ENCODE measurements at regions not wholly inside any gene's neighbourhood (a gene's known extent, or its start where the extent isn't known, plus 50 kb on each side); places are given as distances from the start of the nearest gene placed in this dataset.

DNA sequence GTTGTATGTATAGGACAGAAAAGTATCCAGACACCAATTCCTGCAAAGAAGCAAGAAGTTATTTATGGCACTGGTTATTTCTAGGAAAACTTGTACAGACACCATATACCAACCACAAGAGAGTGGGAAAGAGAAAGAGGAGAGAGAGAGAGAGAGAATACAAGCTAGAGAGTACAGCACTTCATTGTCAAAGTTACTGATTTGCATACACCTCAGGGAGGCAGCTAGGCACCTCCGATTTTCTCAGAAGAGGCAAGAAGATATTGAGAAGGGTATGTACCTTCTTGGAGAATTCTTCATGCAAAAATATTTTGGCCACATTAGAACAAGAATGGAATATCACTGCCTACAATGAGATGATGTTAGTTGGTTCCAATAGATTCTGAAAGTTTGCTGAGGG is 333.9 kb upstream of the PIK3C3 start:
- no peak for DNase-seq (ENCODE audit: low spot score)

DNA sequence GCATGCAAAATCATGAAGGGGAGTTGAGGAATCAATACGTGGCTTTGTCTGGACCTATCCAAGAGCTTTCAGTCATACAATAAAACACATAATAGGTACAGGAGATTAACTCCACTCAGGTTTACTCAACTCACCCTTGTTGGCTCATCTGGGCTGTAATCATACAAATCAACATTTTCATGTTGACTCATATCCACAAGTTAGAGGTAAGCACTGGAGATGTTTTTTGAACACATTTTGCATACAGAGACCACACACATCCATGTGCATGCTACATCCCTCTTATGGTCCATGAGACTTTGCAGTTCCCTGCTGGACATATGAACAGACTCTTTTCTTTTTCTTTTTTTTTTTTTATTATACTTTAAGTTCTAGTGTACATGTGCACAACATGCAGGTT is 336.9 kb upstream of the PIK3C3 start:
- no peak for DNase-seq (ENCODE audit: low spot score)

DNA sequence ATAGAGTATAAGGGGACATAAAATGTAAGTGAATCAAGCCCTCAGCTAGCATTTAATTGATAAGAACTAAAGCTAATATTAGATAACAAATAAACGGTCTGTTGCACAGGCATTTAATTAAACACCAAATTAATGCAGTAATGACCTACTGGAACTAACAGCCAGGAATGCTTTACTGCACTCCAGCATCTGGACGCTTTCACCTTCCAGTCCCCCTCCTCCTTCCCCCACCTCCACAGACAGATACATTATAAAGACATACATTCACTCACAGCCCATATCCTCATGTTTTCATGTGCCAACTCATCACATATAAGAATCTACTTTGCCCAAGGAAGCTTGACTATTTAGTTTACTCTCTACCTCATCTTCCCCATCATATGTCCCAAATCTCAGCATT is 337.4 kb upstream of the PIK3C3 start:
- no peak for DNase-seq (ENCODE audit: low spot score)

DNA sequence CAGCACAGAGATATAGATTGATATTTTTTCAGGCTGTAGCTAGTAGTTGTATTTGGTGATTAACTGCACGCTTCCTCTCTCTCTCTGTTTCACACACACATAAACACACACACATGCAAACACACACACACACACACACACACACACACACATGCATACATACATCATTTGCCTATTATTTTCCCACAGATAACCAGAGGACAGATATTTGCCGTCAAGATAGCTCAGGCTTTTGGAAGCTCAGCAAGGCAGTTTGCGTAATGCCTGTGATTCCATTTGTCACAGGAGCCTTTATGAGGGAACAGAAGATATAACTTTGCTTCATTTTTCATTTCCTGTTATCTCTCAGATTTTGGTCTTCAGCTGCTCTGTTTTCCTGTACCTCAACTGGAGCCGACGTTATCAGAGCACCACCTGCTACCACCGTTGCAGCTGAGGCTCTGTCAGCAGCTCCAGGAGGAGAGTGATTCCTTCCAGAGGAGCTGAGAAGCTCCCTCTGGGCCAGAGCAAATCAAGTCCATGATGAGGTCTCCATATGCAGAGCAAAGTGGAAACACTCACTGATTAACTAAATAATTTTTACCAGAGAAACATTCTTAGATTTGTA is 341.9 kb upstream of the PIK3C3 start:
- no peak for DNase-seq (ENCODE audit: low spot score)

DNA sequence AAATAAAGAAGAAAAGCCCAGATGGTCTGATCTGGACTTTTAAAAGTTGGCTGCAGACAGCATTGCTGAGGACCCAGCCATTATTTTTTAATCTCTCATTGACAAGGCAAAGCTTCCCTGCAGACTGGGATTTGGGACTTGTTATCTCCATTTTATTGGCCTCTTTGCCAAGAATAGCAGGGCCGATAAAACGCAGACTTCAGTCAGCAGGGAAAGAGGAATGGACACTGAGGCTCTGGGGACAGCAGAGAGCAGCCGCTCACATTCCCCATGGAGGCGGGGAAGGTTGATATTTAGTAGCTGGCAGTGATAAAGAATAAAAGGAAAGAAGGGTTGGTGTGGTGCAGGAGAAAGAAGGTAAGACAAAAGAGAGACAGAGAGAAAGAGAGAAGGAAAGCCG is 350.1 kb upstream of the PIK3C3 start:
- DNase-seq (ENCODE audit: low spot score), result no peak

DNA sequence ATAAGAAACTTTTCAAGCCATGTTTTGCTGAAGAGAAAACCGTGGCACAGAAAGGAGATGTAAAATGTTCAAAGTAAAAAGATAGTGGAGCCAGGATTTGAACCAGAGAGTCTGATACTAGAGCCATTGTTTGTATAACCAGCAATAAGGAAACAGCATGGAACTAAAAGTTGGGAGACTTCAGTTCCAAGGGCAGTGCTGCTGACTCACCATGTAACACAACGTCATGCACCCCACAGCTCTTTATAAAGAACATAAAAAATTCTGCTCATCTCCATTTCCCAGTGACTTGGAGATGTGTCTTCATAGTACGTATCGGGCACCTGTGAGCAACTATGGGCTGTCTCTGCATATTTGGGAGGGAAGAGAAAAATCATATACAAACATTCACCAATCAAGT is 353.0 kb upstream of the PIK3C3 start:
- no peak for DNase-seq (ENCODE audit: low spot score)

DNA sequence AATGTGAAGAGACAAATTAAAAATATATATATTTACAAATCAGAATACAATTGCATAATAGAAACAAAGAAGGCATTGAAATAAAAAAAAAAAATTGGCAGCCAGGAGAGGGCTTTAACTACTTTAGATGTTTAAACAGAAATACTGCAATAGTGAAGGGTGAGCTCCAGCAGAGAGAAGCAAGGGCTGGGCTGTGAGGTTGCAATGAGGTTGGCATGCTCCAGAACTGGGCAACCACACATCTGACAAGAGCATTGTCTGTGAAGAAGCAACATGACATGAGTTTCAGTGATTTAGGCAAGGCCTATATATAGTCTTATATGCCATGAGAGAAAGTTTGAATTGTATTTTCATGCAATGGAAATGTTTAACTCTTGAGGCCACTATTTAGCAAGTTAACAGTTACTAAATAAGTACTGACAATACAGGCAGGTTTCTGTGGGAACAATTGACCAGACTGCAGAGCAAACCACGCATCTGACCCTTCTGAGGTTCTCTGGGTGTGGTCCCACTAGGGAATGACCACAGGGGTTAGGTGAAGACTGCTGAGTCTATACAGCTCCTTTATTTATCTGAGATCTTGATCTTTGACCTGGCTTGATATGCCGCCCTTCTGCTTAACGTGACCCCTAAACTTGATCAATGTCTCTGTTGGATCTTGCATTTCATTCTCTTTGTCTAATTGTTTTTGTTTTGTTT is 354.2 kb upstream of the PIK3C3 start:
- no peak for DNase-seq (ENCODE audit: low spot score)

DNA sequence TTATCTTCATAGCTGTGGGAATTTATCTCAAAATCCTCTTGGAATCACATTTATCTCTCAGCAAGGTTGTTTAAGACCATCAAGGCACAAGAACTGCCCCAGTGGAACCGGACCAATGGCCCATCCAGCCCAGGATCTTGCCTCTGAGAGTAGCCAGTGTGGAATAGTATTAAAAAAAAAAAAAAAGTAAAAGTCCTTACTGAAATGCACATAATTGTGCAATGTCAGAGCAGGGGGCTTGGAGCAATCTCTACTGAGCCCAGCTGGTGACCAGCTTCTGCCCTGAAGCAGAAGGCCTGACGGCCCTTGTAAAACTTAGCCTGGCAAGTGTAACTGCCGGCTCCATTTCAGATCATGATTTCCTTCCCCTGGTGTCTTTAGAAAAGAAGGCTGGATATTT is 355.6 kb upstream of the PIK3C3 start:
- DNase-seq (ENCODE audit: low spot score), result no peak

DNA sequence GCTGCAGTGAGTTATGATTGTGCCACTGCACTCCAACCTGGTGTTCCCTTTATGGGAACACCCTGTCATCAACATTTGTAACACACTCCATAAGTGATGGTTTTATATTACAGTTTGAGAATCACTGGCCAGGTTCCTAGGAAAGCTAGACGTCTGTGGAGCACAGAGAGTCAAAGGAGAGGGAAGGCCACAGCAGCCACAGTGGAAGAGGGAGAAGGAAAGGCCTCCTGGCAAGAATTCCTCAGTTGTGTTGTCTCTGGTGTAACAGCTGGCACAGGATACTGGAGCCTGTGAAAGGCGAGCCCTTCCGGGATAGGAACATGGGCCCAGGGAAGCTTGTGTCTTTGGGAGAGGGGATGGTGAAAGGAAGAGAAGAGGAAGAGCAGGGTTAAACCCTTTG is 360.5 kb upstream of the PIK3C3 start:
- no peak for DNase-seq (ENCODE audit: low spot score)

DNA sequence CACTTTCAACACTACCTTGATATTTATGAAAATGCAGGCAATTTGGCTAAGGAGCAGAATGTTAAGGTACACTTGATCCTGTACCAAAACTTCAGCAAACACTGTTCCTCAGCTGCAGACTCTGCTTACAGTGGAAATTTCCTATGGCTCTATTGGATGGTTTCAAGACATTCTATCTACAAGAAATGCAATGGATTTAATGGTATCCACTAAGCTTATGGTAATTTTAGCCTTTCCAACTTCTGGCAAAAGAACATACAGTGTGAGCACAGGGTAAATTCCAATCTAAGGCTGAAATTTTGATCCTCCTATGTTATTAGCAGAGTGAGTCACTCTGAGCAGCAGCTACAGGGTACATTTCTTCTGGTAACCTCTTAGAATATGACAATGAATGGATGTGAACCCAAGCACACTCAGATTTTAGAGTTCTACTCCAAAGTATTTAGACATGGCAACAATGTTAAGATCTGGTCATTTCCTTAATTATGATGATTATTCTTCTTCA is 361.8 kb upstream of the PIK3C3 start:
- DNase-seq (ENCODE audit: low spot score), result no peak

DNA sequence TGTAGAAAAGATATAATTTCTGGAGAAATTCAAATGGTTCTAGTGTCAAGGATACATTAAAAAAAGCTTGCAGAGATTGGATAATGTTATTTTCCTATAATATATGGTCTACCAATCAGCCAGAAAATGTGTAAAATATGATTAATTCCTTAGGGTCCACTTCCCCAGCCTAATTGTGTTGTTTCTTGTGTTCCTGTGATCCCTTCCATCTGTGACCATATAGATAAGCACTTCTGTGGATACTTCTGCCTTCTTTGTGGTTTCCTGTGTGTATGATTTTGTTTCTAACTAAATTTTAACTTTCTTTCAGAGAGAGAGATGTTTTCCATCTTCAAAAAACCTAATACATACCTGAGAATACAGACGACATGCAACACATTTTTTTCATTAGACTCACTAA is 367.1 kb upstream of the PIK3C3 start:
- DNase-seq (ENCODE audit: low spot score), result no peak

DNA sequence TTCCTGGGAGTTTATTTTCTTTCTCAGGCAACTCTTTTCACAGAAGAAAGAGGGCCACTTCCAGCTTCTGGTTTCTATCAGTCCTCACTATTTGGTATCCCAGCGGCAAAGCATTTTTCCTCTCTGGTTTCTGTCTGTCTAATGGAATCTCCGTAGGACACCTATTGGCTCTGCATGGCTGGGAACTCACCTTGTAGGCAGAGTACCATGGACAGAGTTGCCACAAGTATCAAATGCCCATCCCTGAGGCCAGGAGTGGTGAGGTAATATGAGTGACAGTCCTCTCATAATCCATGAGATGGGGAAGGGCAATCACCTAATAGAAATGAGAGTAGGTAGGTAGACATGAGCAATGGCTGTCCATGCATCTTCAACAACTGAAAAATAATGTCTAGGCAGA is 369.5 kb upstream of the PIK3C3 start:
- DNase-seq (ENCODE audit: low spot score), result no peak

DNA sequence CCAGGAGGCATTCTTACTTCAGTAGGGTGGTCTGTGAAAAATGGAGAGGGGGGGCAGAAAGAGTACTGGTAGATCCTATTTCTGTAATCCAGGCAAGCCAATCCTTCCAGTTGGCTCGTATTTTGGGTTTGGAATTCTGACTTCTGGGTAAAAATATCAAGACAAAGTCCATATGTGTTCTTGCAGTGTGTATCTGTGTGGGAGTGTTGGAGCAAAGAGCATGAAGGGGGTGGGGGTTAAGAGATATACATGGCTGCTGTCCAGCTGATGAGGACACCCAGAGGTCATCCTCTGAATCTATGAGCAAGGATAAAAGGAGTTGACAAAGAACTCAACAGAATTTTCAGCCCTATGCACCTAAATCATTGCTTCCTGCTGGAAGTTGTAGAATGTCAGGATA is 375.8 kb upstream of the PIK3C3 start:
- no peak for DNase-seq (ENCODE audit: low spot score)

DNA sequence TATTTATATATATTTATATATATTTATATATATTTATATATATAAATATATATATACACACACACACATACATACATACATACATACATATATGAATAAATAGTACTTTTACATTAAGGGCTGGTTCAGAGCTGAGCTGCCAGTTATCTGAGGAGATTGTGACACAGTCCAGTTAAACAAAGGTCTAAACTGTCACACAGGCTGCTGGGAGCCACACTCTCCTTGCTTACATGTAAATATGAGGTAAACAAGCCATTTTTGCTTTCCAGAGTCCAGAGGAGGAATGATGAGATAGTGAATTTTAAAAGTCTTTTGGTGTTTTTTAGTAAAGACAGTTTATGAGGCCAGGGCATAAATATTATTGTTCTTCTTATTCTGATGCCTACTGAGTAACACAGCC is 377.5 kb upstream of the PIK3C3 start:
- DNase-seq (ENCODE audit: low spot score), result no peak

DNA sequence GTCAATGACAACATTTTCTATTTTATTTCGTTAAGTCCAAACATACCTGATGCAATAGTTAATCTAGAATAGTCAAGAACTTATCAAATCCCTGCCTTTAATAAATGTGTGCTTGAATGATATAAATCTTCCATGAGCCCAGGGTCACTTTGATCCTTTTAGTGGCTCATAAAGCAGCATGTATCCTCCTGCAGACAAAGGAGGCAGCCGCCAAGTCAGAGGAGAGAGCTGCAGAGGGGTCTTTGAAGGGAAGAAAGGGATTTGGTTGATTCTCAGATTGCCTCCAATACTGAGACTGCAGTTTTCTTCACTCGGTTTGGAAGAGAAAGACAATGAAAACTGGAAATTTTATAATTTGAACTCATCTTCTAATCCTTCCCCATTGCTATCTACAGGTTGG is 378.4 kb upstream of the PIK3C3 start:
- no peak for DNase-seq (ENCODE audit: low spot score)

DNA sequence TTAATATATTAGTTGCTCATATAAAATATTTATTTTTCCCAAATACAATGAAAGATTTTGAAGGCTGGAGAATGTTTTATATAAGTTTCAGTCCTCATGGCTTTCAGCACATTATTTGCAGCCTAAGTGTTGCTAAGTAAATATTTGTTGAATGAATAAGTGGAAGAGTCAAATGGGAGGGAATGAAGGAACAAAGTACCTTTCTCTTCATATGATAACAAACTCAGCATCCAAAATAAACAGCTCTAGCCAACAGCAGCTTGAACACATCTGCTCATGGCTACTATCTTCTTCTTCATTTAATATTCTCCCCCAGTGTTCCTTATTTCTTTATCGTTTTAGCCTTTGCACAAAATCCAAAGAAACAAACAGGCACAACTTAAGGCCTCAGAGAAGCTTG is 385.2 kb upstream of the PIK3C3 start:
- no peak for DNase-seq (ENCODE audit: low spot score)

DNA sequence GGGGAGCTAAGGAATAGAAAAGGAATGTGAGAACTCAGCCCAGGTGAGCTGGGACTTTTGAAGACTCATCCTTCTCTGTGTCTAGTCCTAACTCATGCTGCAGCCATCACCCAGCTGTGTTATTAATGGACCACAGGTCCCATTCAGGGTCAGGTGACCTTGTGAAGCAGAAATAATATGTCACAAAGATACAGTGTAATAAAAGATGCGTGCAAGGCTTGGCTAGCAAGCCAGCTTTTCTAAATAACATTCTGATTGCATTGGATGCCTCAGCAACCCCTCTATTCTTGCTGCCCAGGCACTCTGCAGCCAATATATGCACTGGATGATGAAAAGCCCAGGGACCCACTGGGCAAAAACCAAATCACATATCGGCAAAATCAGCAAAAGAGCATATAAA is 393.1 kb upstream of the PIK3C3 start:
- DNase-seq (ENCODE audit: low spot score), result no peak

DNA sequence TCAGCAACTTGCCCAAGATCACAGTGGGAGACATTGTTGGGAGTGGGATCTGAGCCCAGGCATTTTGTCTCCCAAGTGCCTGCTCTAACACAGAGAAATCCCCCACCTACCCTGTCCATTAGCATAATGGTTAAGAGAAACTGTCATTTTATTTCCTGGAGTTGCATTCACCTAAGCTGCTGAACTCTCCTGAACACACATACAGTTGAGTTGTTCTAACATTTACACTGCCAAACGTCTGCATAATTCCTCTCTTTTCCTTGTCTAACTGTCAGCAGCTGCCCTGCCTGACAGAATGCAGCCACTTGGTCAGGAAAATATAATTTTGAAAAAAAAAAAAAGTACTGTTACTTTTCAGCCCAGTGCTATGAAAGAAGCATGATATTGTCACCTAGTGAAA is 396.3 kb upstream of the PIK3C3 start:
- no peak for DNase-seq (ENCODE audit: low spot score)

DNA sequence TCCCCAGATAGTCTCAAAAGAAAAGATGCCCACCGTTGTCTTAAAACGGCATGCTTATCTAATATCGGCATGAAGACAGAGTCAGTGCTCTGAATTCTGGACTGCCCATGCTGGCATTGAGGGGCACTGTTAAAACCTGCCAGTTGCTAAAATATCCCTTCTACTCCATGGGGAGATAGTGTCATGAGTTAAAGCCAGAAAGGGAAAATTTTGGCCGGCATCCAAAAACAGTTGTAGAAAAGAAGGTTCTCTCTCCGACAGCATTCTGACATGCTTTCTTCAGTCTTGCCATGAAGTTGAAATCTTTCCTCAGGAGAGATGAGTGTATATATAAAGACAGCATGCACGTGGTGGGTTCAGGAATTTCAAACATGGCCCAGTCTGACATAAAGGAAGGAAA is 401.3 kb upstream of the PIK3C3 start:
- DNase-seq (ENCODE audit: low spot score), result no peak

DNA sequence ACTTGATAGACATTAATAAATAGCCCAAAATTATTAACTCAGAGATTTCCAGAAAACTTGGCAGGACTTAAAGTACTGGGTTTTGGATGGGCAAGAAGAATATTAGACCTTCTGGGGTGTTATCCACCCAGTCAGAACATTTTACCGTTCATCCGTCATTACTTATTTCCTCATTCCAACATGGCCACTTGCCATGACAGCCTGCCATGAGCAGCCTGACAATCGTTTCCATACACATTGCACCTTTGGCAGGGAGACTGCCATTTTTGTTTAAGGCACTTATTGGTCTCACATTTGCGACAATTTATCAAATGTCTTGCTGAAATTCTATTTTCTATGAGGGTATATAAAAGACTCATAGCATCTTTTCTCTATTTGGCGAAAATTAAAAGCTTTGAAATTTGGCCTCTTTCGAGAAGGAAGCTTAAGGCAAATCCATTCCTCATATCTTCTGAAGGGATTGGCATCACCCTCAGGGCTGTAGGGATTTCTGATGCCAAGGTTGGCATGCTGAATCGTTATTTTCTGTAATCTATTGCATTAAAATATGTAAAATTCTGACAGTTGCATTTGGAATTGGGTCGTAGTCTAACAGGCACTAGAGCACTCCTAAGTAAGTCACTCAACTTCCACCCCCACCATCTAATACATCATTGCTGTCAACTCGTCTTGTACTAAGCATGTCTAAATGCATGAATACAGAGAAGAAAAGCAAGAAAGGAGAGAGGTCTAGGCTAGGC is 406.3 kb upstream of the PIK3C3 start:
- DNase-seq (ENCODE audit: low spot score), result no peak

DNA sequence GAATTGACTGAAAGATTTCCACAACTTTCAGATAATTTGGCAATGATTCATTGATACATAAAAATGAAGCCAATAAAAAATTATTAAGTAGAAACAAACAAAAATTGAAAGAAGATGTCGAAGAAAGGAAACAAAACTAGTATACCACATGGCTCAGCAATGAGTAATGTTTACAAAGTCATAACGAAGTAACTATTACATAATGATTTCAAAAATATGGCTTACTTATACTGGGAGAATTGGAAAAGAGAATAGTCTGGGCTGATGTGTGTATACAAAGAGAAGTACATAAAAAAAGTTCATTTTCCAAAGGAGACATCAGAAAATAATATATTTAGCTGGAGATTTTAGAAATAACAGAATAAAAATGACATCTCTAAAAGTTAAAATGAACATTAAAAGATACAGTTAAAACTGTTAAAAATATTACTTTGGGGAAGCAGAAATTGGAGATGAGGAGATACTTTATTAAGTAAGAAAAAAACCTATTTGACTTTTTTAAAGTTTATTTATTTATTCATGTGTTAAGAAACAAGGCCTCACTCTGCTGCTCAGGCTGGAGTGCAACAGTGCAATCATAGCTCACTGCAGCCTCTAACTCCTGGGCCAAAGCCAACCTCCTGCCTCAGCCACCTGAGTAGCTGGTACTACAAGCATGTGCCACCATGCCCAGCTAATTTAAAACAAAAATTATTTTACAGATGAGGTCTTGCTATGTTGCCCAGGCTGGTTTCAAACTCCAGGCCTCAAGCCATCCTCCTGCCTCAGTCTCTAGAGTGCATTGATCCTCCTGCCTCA is 409.7 kb upstream of the PIK3C3 start:
- DNase-seq (ENCODE audit: low spot score), result no peak

DNA sequence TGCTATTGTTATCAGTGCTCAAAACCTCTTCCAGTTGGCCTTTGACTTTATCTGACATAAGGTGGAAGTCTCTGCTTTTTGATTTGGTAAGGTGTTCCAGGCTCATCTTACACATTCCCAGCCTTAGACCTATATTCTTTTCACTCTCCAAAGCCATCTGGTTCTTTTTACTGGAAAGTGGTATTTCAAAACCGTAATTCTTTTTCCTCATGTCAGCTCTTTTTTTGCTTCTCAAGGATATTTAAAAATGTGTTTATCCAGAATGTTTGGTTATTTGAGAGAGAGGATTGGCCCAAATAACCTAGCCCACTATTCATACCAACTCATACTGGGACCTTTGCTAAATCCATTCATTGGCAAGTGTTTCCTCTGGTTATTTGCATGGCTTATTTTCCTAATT is 411.2 kb upstream of the PIK3C3 start:
- DNase-seq (ENCODE audit: low spot score), result no peak

All from kidney capillary endothelial cell (primary cell).